NCI-H526 (cell line): ENCODE measurements at regions not wholly inside any gene's neighbourhood (a gene's known extent, or its start where the extent isn't known, plus 50 kb on each side); places are given as distances from the start of the nearest gene placed in this dataset.
"Not testable (repeated sequence)": the region's sequence is repeated elsewhere in the genome, so short reads cannot be mapped to it uniquely, and the experiment has no call there.

Experiments used
- DNase-seq, 2 experiments: peaks; one replicate each; lab custom pipeline; 2025; lab: John Stamatoyannopoulos, UW

- no peak for DNase-seq
Measured at GRCh38 chr7:106749165-106749564, 88.2 kb upstream of the CCDC71L start.

DNA sequence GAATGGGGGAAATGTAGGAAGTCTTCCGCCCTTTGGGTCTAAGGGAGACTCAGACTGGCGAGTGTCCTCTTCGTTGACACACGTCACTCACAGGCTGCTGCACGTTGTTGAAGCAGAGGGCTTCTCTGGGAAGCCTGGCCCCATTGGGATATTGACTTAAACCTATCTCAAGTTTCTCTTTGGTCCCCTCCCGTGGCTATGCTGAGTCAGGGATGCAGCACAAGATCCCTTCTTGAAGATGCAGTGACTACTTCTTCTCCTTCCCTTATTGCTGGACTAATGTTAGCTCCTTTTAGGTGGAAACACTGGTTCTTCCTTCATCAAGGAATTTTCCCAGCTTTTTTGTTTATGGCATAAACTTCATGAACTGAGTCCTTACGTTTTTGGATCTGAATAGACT, 89.8 kb upstream of the CCDC71L start:
- DNase-seq = no peak

DNA sequence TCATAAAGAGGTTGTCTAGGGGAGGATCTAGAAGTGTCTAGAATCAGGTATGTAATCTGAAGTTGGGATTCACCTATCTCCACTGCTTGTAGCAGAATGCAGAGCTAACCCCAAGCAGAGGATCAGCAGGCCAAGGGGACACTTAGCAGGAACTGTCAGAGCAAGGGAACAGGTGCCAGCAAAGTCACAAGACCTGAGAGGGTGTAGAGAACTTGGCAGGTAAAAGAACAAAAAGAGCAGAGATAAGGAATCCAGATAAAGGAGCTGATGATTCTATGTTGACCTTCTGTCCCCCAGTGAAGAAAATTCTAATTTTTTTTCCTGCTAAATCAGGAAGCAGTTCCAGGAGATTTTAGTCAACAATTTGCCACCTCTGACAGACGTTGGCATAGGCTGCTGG, 91.4 kb upstream of the CCDC71L start:
- no peak for DNase-seq

DNA sequence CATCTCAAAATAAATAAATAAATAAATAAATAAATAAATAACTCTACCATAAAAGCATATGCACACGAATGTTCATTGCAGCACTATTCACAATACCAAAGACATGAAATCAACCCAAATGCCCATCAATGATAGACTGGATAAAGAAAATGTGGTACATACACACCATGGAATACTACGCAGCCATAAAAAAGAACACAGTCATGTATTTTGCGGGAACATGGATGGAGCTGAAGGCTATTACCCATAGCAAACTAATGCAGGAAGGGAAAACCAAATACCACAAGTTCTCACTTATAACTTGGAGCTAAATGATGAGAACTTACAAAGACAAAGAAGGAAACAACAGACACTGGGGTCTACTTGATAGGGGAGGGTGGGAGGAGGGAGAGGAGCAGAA, 94.1 kb upstream of the CCDC71L start:
- not testable (repeated sequence) for DNase-seq

GRCh38 chr7:106755641-106756040, 94.7 kb upstream of the CCDC71L start:
- no peak for DNase-seq

- no peak for DNase-seq
Measured at GRCh38 chr7:106756071-106756470, 95.1 kb upstream of the CCDC71L start.

- no peak for DNase-seq
Measured at GRCh38 chr7:106756884-106757283, 95.9 kb upstream of the CCDC71L start.

DNA sequence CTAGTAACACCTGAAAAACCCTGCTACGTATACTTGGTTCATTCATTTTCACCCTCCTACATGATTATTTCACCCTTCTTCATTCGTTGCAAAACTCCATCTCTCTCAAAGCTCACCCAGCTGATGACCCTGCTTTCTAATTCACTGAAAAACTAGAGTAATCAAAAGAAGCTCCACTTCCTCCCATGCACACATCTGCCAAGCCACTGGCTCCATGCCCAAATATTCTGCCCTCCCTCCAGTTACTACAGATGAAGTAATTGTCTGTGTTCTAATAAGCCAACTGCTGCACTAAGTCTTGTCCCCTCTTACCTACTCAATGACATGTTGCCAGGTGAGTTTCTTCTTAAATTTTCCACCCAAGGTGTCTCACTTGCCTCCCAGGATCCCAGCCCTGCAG, 96.9 kb upstream of the CCDC71L start:
- no peak for DNase-seq

- not testable (repeated sequence) for DNase-seq
Measured at GRCh38 chr7:106762845-106763244, 101.9 kb upstream of the CCDC71L start.

GRCh38 chr7:106763717-106764116, 101.4 kb upstream of the PIK3CG start:
- no peak for DNase-seq

- no peak for DNase-seq
Measured at GRCh38 chr7:106765727-106766355, 99.2 kb upstream of the PIK3CG start.

DNA sequence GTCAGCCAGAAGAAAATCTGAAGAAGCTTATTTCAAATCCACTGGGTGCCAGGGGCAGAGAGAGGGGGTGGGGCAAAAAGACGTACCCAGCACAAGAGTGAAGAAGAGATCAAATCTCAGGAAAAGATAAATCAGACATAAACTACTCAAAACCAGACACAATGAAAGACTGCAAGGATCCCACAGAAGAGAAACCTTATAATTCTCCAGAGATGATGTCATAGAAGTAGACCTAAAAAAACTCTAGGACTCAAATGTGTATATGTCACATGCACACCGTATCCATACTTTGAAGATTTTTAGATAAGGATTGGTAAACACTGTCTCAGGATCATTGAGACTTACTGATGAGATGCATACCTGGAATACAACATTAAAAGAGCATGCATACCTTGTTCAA, 98.5 kb upstream of the PIK3CG start:
- no peak for DNase-seq

DNA sequence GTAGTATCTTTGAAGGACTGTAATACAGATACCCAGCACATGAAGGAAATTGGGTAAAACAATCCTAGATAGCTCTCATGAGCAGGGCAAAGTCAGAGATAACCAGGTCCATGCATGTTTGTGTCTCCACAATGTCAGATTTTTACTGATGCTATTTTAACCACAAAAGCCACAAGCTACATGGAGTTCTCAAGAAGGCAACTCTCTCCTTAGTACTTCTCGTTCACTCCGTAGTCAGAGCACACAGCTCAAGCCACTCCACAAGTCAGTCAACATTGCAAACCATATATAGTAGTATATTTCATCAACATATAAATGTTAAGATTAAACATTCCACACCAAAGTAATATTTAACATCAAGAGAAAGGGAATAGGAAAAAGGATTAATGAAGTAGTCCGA, 98.0 kb upstream of the PIK3CG start:
- DNase-seq = no peak

DNA sequence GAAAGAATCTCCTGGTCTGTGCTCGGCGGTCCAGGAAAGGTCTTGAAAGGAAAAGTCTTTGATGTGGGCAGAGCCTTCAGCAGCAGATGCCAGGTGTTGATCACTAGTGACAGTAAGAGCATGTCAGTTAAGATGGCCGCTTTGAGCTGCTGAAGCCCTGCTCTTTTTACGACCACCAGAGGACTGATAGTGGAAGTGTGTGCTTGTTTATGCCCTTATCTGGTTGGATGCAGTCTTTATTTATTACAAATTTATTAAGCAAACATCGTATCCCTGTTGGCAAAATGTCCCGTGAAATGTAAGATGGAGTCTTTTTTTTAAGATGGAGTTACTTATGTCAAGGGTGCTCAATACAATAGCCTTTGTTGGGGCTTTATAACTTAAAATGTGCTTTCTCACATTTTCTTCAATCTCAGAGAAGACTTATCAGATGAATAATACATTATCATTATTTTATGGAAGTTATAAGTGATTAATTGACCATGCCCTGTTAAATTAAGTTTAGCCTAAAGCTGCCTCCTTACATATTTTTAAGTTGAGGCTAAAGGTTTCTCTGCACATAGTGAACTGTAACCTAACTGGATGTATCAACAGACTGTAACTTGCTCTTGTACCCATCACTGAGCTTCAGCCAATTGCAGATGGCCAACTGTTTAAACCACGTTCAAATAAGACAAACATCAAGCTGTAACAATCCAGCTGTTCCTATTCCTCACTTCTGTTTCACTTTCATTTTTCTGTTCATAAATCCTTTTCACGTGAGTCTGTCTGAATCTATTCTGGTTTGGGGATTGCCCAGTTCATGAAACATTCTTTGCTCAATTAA, 97.4 kb upstream of the PIK3CG start:
- no peak for DNase-seq

DNA sequence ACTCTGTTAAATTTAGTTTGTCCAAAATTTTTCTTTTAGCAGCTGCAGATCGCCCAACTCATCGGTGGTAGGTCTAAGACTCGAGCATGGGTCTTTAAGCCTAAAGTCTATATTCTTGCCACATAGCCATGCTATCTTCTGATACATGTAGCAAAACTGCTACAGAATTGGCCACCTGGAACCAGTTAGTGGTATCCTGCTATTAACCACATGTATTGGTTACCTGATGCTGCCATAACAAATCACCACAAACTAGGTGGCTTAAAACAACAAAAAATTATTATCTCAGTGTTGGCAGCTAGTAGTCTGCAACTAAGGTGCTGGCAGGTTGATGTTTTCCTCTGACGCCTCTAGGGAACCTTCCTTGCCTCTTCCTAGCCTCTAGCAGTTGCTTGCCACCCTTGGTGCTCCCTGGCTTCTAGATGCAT, 96.7 kb upstream of the PIK3CG start:
- no peak for DNase-seq

DNA sequence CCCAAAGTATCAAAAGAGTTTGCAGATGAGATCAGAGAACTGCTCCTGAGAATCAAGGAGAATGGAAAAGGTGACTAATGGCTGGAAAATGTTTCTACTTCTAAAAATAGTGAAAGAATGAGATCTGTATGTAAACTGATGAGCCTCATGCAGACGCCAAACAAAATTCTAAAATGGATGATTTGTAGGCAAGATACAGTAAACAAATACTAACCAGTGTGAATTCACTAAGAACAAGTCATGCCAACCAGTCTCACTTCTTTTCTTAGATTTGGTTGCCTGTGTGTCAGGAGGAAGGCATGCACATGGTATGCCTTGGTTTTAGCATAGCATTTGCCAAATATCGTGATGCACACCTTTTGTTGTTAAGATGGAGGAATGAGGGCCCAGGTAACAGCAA, 94.9 kb upstream of the PIK3CG start:
- DNase-seq = no peak

- DNase-seq = no peak
Measured at GRCh38 chr7:106772655-106773108, 92.4 kb upstream of the PIK3CG start.

- no peak for DNase-seq
Measured at GRCh38 chr7:106773228-106773627, 91.9 kb upstream of the PIK3CG start.

GRCh38 chr7:106773721-106774120, 91.4 kb upstream of the PIK3CG start:
- DNase-seq = no peak

DNA sequence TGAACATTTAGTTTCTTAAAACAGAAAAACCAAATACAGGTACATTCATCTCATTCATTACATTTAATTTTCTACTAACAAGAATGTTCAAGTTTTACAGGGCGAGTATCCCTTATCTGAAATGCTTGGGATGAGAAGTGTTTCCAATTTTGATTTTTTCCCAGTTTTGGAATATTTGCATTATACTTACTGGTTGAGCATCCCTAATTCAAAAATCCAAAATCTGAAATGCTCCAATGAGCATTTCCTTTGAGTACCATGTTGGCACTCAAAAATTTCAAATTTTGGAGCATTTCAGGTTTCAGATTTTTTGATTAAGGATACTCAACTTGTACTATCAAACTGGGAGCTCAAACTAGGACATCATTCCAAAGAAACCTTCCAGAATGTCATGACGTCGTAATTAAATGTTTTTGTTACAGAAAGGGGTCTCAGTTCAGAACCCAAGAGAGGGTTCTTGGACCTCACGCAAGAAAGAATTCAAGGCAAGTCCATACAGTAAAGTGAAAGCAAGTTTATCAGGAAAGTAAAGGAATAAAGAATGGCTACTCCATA, 90.8 kb upstream of the PIK3CG start:
- no peak for DNase-seq

DNA sequence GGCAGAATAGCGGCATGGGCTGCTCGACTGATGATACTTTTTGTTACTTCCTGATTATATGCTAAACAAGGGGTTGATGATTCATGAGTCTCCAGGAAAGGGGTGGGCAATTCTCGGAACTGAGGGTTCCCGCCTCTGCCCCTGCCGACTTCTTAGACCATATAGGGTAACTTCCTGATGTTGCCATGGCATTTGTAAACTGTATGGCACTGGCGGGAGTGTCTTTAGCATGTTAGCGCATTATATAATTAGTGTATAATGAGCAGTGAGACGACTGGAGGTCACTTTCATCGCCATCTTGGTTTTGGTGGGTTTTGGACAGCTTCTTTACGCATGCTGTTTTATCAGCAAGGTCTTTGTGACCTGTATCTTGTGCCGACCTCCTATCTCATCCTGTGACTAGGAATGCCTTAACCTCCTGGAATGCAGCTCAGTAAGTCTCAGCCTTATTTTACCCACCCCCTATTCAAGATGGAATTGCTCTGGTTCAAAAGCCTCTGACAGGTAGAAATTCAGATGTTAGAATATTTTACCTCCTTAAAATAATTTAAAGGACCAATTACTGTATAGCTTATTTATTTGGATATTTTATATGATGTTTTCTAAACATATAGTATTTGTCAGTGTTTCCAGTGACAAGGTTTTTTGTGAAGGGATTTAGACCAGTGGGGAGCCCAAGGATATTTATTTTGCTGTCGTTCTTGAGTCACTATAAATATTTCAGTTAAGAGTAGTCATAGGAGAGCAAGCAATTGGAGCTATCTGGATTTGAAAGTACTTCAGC, 90.1 kb upstream of the PIK3CG start:
- DNase-seq = no peak

DNA sequence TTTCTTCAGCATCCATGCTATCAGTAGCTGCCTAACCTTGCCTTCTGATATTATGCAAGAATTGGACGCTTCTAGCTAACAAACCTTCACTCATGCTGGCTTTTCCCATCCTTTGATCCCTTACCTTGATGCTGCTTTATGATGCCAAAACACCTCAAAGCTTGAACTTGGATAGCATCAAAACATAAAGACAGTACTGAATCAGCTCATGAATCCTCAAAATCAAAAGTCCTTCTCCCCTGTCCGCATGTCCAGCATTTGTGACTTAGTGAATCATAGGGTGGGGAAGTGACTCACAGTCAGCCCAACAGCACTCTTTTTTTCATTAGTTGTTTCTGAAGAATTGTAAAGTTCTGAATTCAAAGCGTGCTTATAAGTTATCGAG, 89.5 kb upstream of the PIK3CG start:
- no peak for DNase-seq
